HG03103 (cell line): ENCODE measurements at regions not wholly inside any gene's neighbourhood (a gene's known extent, or its start where the extent isn't known, plus 50 kb on each side); places are given as distances from the start of the nearest gene placed in this dataset.
A peak's percentile ranks its signal among the peaks of the same experiment; 100 is the strongest.

ENCODE experiments used
- ATAC-seq: cut with Tn5 transposase; IDR thresholded peaks from one replicate; pipeline ENCODE4 v1.9.1; 2021; ENCODE audit warnings: low read depth; ENCODE audit not compliant: unreplicated experiment

- ATAC-seq, result no peak
Measured at GRCh38 chr21:28550057-28550825, 442.4 kb downstream of the LTN1 start.

- ATAC-seq, result no peak
Measured at GRCh38 chr21:28548291-28548690, 444.4 kb downstream of the LTN1 start.

- ATAC-seq, result no peak
Measured at GRCh38 chr21:28547766-28548165, 444.9 kb downstream of the LTN1 start.

GRCh38 chr21:28543975-28544374 is 448.7 kb downstream of the LTN1 start:
- ATAC-seq, result no peak

GRCh38 chr21:28541371-28542112 is 451.1 kb downstream of the LTN1 start:
- no peak for ATAC-seq

GRCh38 chr21:28540514-28540913 is 452.2 kb downstream of the LTN1 start:
- no peak for ATAC-seq

- no peak for ATAC-seq
Measured at GRCh38 chr21:28539623-28539988, 453.1 kb downstream of the LTN1 start.

- ATAC-seq, result no peak
Measured at GRCh38 chr21:28538987-28539622, 453.6 kb downstream of the LTN1 start.

- no peak for ATAC-seq
Measured at GRCh38 chr21:28537371-28538079, 455.2 kb downstream of the LTN1 start.

- ATAC-seq, result no peak
Measured at GRCh38 chr21:28532446-28532845, 460.2 kb downstream of the LTN1 start.

- ATAC-seq, result no peak
Measured at GRCh38 chr21:28523367-28523766, 469.3 kb downstream of the LTN1 start.

GRCh38 chr21:28522014-28522799 is 470.5 kb downstream of the LTN1 start:
- ATAC-seq, result peak; percentile 39

- ATAC-seq, result no peak
Measured at GRCh38 chr21:28518630-28519029, 474.0 kb downstream of the LTN1 start.

- ATAC-seq, result peak; percentile 98
Measured at GRCh38 chr21:28516991-28517592, 475.6 kb downstream of the LTN1 start.

GRCh38 chr21:28516021-28516420 is 476.7 kb downstream of the LTN1 start:
- no peak for ATAC-seq

GRCh38 chr21:28513428-28513827 is 479.2 kb downstream of the LTN1 start:
- no peak for ATAC-seq

- ATAC-seq, result no peak
Measured at GRCh38 chr21:28509031-28509430, 483.6 kb downstream of the LTN1 start.

- no peak for ATAC-seq
Measured at GRCh38 chr21:28508126-28508525, 484.6 kb downstream of the LTN1 start.

- ATAC-seq, result no peak
Measured at GRCh38 chr21:28496517-28496916, 496.2 kb downstream of the LTN1 start.

GRCh38 chr21:28492127-28492526 is 500.6 kb downstream of the LTN1 start:
- no peak for ATAC-seq
